ENCODE measurements at regions not wholly inside any gene's neighbourhood (a gene's known extent, or its start where the extent isn't known, plus 50 kb on each side); places are given as distances from the start of the nearest gene placed in this dataset.

- DNase-seq: no peak
- no peaks in the 10 kb centered on the region for H3K27me3 ChIP-seq
- TF ChIP-seq CTCF (IDR thresholded peaks at IDR 0.05) (no peak), POLR2A (IDR thresholded peaks at IDR 0.05) (no peak)
- no peak overlapping the region for H3K4me3 ChIP-seq
- no peaks in the 10 kb centered on the region for H3K9me3 ChIP-seq
- H3K4me1 ChIP-seq: no peaks in the 10 kb centered on the region
- no peak overlapping the region for H3K27ac ChIP-seq
- no peaks in the 10 kb centered on the region for H3K36me3 ChIP-seq
Observed at GRCh38 chr18:10379522-10379921, 74.9 kb upstream of the APCDD1 start.

GRCh38 chr18:10381516-10381915 lies 72.9 kb upstream of the APCDD1 start:
- TF ChIP-seq CTCF (IDR thresholded peaks at IDR 0.05): no peak
- no peak for TF ChIP-seq POLR2A (IDR thresholded peaks at IDR 0.05)
- DNase-seq: no peak
- H3K4me3 ChIP-seq: no peak overlapping the region

GRCh38 chr18:10381951-10382350 lies 72.5 kb upstream of the APCDD1 start:
- Histone ChIP-seq H3K4me3 (no peak overlapping the region), H3K27ac (no peak overlapping the region), H3K27me3 (no peaks in the 10 kb centered on the region), H3K36me3 (no peaks in the 10 kb centered on the region), H3K4me1 (no peaks in the 10 kb centered on the region), H3K9me3 (no peaks in the 10 kb centered on the region)
- TF ChIP-seq POLR2A (IDR thresholded peaks at IDR 0.05) (no peak), CTCF (IDR thresholded peaks at IDR 0.05) (no peak)
- no peak for DNase-seq

More at GRCh38 chr18:10381516-10381915, 72.9 kb upstream of the APCDD1 start:
- H3K36me3 ChIP-seq: no peaks in the 10 kb centered on the region
- no peaks in the 10 kb centered on the region for H3K4me1 ChIP-seq
- H3K27ac ChIP-seq: no peak overlapping the region
- no peaks in the 10 kb centered on the region for H3K27me3 ChIP-seq
- no peaks in the 10 kb centered on the region for H3K9me3 ChIP-seq

- no peaks in the 10 kb centered on the region for H3K36me3 ChIP-seq
- no peaks in the 10 kb centered on the region for H3K27me3 ChIP-seq
- no peak overlapping the region for H3K27ac ChIP-seq
- H3K4me3 ChIP-seq: no peak overlapping the region
- DNase-seq: no peak
- H3K9me3 ChIP-seq: no peaks in the 10 kb centered on the region
- TF ChIP-seq POLR2A (IDR thresholded peaks at IDR 0.05) (no peak), CTCF (IDR thresholded peaks at IDR 0.05) (no peak)
- no peaks in the 10 kb centered on the region for H3K4me1 ChIP-seq
Observed at GRCh38 chr18:10386049-10386448, 68.4 kb upstream of the APCDD1 start.

GRCh38 chr18:10386956-10387355 lies 67.5 kb upstream of the APCDD1 start:
- DNase-seq: no peak
- no peak overlapping the region for H3K4me3 ChIP-seq
- H3K9me3 ChIP-seq: no peaks in the 10 kb centered on the region
- no peaks in the 10 kb centered on the region for H3K27me3 ChIP-seq
- no peak overlapping the region for H3K27ac ChIP-seq
- no peaks in the 10 kb centered on the region for H3K36me3 ChIP-seq
- H3K4me1 ChIP-seq: no peaks in the 10 kb centered on the region
- TF ChIP-seq POLR2A (IDR thresholded peaks at IDR 0.05) (no peak), CTCF (IDR thresholded peaks at IDR 0.05) (no peak)

- TF ChIP-seq POLR2A (IDR thresholded peaks at IDR 0.05): no peak
- TF ChIP-seq CTCF (IDR thresholded peaks at IDR 0.05): no peak
- Histone ChIP-seq H3K27ac (no peak overlapping the region), H3K4me1 (no peaks in the 10 kb centered on the region), H3K36me3 (no peaks in the 10 kb centered on the region), H3K4me3 (no peak overlapping the region), H3K9me3 (no peaks in the 10 kb centered on the region), H3K27me3 (no peaks in the 10 kb centered on the region)
- no peak for DNase-seq
Observed at GRCh38 chr18:10387399-10387798, 67.0 kb upstream of the APCDD1 start.
